Left ventricle myocardium superior (tissue), 1 donor: ENCODE measurements at regions not wholly inside any gene's neighbourhood (a gene's known extent, or its start where the extent isn't known, plus 50 kb on each side); places are given as distances from the start of the nearest gene placed in this dataset.
"Not testable (repeated sequence)": the region's sequence is repeated elsewhere in the genome, so short reads cannot be mapped to it uniquely, and the experiment has no call there.

Experiments
- ATAC-seq: fragments of 200-7000 bp; cut with Tn5 transposase; one replicate; pipeline ENCODE4 v1.9.1; 2020; ENCODE audit warnings: mild to moderate bottlenecking, moderate library complexity
- DNase-seq: peaks from one replicate; pipeline ENCODE4 v3.0.0-alpha.2; 2020
- intact Hi-C: fragments of 100-400 bp; cut with micrococcal nuclease; formaldehyde crosslinking; loops from one replicate; pipeline ENCODE4 v1.11.0; 2022
- donor health status: DM: no; HTN: yes; CAD: no; lungs with severe emphysema.

DNA sequence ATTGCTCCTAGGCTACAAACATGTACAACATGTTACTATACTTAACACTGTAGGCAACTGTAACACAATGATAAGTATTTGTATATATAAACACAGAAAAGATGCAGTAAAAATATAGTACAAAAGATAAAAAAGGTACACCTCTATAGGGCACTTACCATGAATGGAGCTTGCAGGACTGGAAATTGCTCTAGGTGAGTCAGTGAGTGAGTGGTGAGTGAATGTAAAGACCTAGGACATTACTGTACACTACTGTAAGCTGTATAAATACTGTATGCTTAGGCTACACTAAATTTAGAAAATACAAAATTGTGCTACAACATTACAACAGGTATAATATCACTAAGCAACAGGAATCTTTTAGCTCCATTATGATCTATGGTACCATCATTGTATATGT is 312.0 kb upstream of the PREP start:
- intact Hi-C loops, result no loop called here
- ATAC-seq (no peak), DNase-seq (no peak)

GRCh38 chr6:105713474-105714118 is 310.7 kb upstream of the PREP start:
- intact Hi-C loops, result no loop called here
- DNase-seq (no peak), ATAC-seq (no peak)

- ATAC-seq (no peak), DNase-seq (no peak)
- intact Hi-C loops, result no loop called here
Observed at GRCh38 chr6:105711216-105711615, 308.3 kb upstream of the PREP start.

- ATAC-seq (no peak), DNase-seq (no peak)
- intact Hi-C loops, result no loop called here
Observed at GRCh38 chr6:105705608-105706007, 302.7 kb upstream of the PREP start.

DNA sequence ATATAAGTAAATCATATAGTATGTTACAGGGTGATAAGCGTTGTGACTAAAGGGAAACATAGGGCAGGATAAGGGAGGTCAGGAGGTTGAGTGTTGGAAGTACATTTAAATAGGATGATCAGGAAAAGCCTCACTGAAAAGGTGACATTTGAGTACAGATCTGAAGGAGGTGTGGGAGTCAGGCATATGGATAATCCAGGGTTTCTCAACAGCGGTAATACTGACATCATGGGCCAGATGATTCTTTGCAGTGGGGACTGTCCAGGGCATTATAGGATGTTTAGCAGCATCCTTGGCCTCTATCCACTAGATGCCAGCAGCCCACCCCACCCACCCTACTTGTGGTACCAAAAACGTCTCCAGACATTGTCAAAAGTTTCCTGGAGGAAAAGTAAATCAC is 292.6 kb upstream of the PREP start:
- intact Hi-C loops, result no loop called here
- ATAC-seq, result no peak
- DNase-seq, result no peak

DNA sequence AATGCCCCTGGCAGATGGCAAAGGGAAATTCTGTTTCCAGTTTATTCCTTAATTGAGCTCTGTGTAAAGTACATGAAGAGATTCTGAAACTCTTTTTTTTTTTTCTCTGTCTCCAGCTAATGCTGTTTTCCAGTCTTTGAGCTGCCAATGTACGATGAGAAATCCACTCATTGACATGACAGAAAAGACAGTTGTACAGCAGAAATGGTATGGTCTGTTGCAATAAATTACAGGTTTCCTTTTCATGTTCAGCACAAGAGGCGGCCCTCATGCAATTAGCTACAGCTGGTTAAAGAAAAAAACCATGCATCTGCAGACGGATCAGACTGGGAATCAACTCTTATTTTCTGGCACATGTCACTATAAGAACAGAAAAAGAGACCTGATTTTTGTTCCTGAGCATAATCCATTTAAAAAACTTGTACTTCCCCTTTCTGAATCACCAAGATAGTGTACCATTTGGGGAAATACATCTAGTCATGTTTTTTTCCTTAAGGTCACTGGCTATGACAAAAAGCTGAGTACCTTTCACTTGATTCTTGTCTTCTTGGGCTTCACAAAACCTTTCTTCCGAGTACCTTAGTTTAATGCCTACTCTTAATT is 289.8 kb upstream of the PREP start:
- DNase-seq, result no peak
- intact Hi-C loops, result no loop called here
- no peak for ATAC-seq

GRCh38 chr6:105691971-105692370 is 289.1 kb upstream of the PREP start:
- ATAC-seq, result no peak
- intact Hi-C loops, result no loop called here
- no peak for DNase-seq

- intact Hi-C loops, result no loop called here
- ATAC-seq, result no peak
- DNase-seq, result no peak
Observed at GRCh38 chr6:105691081-105691480, 288.2 kb upstream of the PREP start.

DNA sequence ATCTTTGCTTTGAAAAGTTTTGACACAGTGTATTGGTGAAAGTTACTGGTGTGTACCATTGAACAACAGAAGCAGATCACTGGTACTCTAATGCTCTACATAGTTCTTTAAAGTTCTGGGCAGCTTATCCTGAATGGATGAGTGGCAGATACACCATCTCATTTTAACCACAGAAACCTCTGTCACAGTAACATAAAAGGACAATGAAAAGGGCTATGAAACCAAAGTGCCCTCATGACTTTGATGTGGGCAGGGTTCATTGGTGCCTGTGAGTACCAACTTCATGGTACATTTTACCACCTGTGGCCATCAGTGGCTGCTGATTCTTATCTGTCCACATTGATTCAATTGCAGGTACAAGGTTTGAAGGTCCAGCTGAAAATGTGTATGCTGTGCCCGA is 285.7 kb upstream of the PREP start:
- intact Hi-C loops, result no loop called here
- no peak for DNase-seq
- ATAC-seq, result no peak

GRCh38 chr6:105686793-105687192 is 283.9 kb upstream of the PREP start:
- intact Hi-C loops, ATAC-seq, DNase-seq: not testable (repeated sequence)

- intact Hi-C loops, result no loop called here
- no peak for DNase-seq
- ATAC-seq, result no peak
Observed at GRCh38 chr6:105681061-105681460, 278.2 kb upstream of the PREP start.

- intact Hi-C loops, result no loop called here
- DNase-seq (no peak), ATAC-seq (no peak)
Observed at GRCh38 chr6:105680131-105680530, 277.2 kb upstream of the PREP start.

GRCh38 chr6:105678516-105678915 is 275.6 kb upstream of the PREP start:
- intact Hi-C loops, result no loop called here
- ATAC-seq (peak; percentile 40), DNase-seq (no peak)

GRCh38 chr6:105677671-105678475 is 275.0 kb upstream of the PREP start:
- intact Hi-C loops, result no loop called here
- no peak for DNase-seq
- ATAC-seq, result peak; percentile 98

DNA sequence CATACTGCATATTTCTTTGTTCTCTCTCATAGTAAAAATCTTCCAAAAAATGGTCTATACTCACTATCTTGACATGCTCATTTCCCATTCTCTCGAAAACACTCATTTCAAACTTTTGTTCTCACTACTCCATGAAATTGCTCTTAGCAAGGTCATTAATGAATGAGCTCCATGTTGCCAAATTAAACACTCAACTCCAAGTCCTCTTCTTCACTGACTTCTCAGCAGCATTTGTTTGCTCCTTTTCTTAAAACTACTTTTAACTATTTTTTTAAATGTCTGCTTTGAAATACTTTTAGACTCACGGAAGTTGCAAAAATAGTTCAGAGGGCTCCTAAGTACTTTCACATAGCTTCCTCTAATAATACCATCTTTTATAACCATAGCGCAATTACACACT is 274.0 kb upstream of the PREP start:
- intact Hi-C loops, result no loop called here
- ATAC-seq (no peak), DNase-seq (no peak)

DNA sequence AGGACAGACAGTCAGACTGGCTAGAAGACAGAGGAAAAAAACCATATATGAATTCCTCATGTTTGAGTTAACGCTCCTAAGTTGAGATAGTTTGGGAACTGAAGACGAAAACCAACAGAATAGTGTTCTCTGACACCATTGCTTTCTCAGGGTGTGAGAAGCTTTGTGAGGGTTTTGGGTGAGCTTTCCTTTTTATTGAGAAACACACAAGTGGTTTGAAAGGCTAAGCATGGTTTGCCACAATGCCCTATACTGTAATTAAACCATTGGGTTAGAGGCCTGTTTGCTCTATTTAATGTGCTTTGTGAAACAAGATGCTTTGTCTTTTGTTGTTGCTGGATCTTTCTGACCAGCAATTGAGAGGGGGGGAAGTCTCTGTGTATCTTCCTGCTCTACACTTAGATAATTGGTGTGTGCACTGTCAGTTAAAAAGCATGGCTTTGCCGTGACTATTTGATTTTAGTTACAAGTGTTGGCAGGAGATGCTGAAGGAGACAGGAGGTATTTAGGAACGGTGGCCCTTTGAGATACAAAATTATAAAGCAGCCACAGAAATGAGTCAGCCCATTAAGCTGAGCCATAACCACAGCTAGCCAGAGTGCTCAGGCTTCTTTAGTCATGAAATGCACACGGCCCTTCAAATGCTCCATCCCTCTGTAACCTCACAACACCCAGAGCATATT is 273.0 kb upstream of the PREP start:
- no peak for ATAC-seq
- intact Hi-C loops, result no loop called here
- no peak for DNase-seq

DNA sequence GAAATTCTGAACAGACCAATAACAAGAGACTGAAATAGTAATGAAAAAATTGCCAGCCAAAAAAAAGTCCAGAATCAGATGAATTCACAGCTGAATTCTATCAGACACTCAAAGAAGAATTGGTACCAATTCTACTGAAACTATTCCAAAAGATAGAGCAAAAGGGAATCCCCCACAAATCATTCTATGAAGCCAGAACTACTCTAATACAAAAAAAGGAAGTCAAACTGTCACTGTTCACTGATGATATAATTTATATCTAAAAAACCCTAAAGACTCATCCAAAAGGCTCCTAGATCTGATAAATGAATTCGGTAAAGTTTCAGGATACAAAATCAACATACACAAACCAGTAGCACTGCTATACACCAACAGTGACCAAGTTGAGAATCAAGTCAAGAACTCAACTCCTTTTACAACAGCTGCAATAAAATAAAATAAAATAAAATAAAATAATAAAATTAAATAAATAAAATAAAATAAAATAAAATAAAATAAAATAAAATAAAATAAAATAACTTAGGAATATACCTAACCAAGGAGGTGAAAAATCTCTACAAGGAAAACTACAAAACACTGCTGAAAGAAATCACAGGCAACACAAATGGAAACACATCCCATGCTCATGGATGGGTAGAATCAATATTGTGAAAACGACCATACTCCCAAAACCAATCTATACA is 270.1 kb upstream of the PREP start:
- ATAC-seq, DNase-seq, intact Hi-C loops: not testable (repeated sequence)

DNA sequence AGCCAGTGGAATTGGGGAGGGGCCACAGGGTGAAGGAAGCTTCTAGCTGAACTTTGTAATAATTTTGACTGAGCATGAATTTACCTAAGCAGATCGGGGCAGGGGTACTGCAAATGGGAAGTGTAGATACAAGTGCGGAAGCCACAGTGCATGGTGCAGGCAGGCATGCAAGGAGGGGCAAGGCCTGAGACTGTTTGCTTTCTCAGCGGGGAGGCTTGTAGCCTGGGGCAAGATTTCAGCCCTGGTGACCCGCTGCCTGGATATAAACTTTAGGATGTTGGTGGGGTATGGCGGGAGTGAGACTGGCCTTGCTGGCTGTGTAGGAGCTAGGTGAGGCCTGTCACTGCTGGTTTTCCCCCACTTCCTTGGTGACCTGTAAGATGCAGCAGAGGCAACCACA is 266.4 kb upstream of the PREP start:
- intact Hi-C loops, result no loop called here
- DNase-seq, result no peak
- ATAC-seq, result no peak

DNA sequence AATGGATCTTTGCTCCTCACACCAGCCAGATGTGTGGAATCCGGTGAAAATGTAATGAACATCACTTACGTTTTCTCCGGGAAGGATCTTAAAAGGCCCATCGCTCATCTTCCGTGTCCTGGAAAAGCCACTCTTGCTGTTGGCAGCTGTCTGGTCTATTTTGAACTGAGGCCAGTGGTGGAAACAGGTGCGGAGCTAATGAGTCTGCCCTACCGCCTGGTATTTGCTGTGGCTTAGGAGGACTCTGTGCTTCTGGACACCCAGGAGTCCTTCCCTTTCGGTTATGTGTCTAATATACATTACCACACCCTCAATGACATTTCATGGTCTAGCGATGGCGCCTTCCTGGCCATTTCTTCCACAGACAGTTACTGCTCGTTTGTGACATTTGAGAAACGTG is 264.2 kb upstream of the PREP start:
- intact Hi-C loops, result no loop called here
- ATAC-seq, result no peak
- DNase-seq, result no peak

DNA sequence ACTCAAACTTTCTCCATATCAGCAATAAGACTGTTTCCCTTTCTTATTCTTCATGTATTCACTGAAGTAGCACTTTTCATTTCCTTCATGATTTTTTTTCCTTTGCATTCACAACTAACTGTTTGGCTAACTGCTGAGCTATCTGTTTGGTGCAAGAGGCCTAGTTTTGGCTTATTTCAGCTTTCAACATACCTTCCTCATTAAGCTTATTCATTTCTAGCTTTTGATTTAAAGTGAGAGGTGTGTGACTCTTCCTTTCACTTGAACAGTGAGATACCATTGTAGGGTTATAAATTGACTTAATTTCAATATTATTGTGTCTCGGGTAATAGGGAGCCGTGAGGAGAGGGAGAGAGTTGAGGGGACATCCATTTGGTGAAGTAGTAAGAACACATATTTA is 262.0 kb upstream of the PREP start:
- intact Hi-C loops, result no loop called here
- ATAC-seq (no peak), DNase-seq (no peak)
